Stomach (tissue), 4 donors: ENCODE measurements at regions not wholly inside any gene's neighbourhood (a gene's known extent, or its start where the extent isn't known, plus 50 kb on each side); places are given as distances from the start of the nearest gene placed in this dataset.
"Not testable (repeated sequence)": the region's sequence is repeated elsewhere in the genome, so short reads cannot be mapped to it uniquely, and the experiment has no call there.

ENCODE experiments used
- EP300 ChIP-seq: sonication (generic); formaldehyde crosslinking; IDR thresholded peaks from one replicate; pipeline ENCODE4 v1.6.1; 2017; ENCODE audit warnings: antibody characterized with exemption
- POLR2A ChIP-seq, 4 donors: fragments of 450-650 bp; IDR thresholded peaks; one replicate each; pipeline ENCODE4 v1.6.1; 2016; ENCODE audit warnings: antibody characterized with exemption in 4 of 4, control low read depth in 2 of 4, mild to moderate bottlenecking in 1 of 4, moderate library complexity in 1 of 4
- POLR2AphosphoS5 ChIP-seq, 3 donors: sonication (generic); formaldehyde crosslinking; IDR thresholded peaks; one replicate each; pipeline ENCODE4 v1.6.1; 2016; ENCODE audit warnings: antibody characterized with exemption in 3 of 3
- TF ChIP-seq, protein P1 (sequence below), 7 experiments: fragments of 450-650 bp in 4 of 7; fragments of 200-600 bp in 3 of 7; sonication (generic) in 3 of 7; IDR thresholded peaks; one replicate each; pipeline ENCODE4 v1.5.1; 2016 to 2019; ENCODE audit warnings: antibody characterized with exemption in 7 of 7, control low read depth in 2 of 7, mild to moderate bottlenecking in 1 of 7

DNA sequence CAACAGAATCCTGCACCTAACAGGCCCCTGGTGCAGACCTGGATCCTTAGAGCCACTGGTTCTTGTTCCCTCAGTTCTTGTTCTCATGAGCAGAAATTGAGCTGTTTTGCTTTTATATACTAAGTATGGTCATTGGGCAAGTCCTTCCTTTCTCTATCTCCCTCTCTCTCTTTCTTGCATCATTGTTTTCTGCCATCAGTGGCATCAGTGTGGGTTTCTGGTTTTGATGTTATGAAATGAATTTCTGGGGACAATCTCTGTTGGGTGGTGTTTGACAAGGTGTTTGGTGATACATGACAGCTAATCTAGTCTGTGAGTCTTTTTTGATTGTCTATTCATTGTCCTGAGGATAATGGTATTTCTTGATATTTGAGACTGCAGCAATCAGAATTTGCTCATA lies 168.0 kb upstream of the NOTCH2NLA start:
- TF ChIP-seq, protein P1, sequence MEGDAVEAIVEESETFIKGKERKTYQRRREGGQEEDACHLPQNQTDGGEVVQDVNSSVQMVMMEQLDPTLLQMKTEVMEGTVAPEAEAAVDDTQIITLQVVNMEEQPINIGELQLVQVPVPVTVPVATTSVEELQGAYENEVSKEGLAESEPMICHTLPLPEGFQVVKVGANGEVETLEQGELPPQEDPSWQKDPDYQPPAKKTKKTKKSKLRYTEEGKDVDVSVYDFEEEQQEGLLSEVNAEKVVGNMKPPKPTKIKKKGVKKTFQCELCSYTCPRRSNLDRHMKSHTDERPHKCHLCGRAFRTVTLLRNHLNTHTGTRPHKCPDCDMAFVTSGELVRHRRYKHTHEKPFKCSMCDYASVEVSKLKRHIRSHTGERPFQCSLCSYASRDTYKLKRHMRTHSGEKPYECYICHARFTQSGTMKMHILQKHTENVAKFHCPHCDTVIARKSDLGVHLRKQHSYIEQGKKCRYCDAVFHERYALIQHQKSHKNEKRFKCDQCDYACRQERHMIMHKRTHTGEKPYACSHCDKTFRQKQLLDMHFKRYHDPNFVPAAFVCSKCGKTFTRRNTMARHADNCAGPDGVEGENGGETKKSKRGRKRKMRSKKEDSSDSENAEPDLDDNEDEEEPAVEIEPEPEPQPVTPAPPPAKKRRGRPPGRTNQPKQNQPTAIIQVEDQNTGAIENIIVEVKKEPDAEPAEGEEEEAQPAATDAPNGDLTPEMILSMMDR (IDR thresholded peaks at IDR 0.05), result not testable (repeated sequence)
- TF ChIP-seq POLR2A (IDR thresholded peaks at IDR 0.05); EP300; POLR2AphosphoS5 (IDR thresholded peaks at IDR 0.05): not testable (repeated sequence)
